ENCODE measurements at regions not wholly inside any gene's neighbourhood (a gene's known extent, or its start where the extent isn't known, plus 50 kb on each side); places are given as distances from the start of the nearest gene placed in this dataset.

GRCh38 chr6:23395381-23395780 lies 730.6 kb upstream of the NRSN1 start:
- H3K4me1 ChIP-seq (ENCODE audit: control insufficient read depth in 4 of 4, insufficient read depth in 4 of 4, low read length in 3 of 4) = no peaks in the 10 kb centered on the region
- no peak overlapping the region for H3K4me3 ChIP-seq (ENCODE audit: low read depth in 1 of 3, low read length in 3 of 3)
- WGBS = 90% methylated on average over 2 of the region's 2 CpGs
- H3K9ac ChIP-seq (ENCODE audit: low read depth in 1 of 2, low read length in 2 of 2) = no peak overlapping the region
- no peaks in the 10 kb centered on the region for H3K27me3 ChIP-seq (ENCODE audit: control insufficient read depth in 4 of 4, insufficient read depth in 4 of 4, low read length in 3 of 4)
- no peak for DNase-seq (ENCODE audit: low spot score)
- H3K27ac ChIP-seq (ENCODE audit: low read depth in 1 of 2, low read length in 2 of 2) = no peak overlapping the region
- H3K36me3 ChIP-seq (ENCODE audit: control insufficient read depth in 4 of 4, insufficient read depth in 3 of 4, low read depth in 1 of 4, low read length in 3 of 4) = no peaks in the 10 kb centered on the region
- TF ChIP-seq HNF4A (conservative IDR thresholded peaks at IDR 0.05) (no peak), HNF4G (IDR thresholded peaks at IDR 0.05) (no peak), ZBTB33 (IDR thresholded peaks at IDR 0.05) (no peak)
- H3K9me3 ChIP-seq (ENCODE audit: control insufficient read depth in 4 of 4, low read length in 3 of 4) = no peaks in the 10 kb centered on the region

GRCh38 chr6:23396949-23397348 lies 729.1 kb upstream of the NRSN1 start:
- Histone ChIP-seq H3K27ac (ENCODE audit: low read depth in 1 of 2, low read length in 2 of 2) (no peak overlapping the region), H3K27me3 (ENCODE audit: control insufficient read depth in 4 of 4, insufficient read depth in 4 of 4, low read length in 3 of 4) (no peaks in the 10 kb centered on the region), H3K9me3 (ENCODE audit: control insufficient read depth in 4 of 4, low read length in 3 of 4) (no peaks in the 10 kb centered on the region), H3K36me3 (ENCODE audit: control insufficient read depth in 4 of 4, insufficient read depth in 3 of 4, low read depth in 1 of 4, low read length in 3 of 4) (no peaks in the 10 kb centered on the region), H3K9ac (ENCODE audit: low read depth in 1 of 2, low read length in 2 of 2) (no peak overlapping the region), H3K4me1 (ENCODE audit: control insufficient read depth in 4 of 4, insufficient read depth in 4 of 4, low read length in 3 of 4) (no peaks in the 10 kb centered on the region), H3K4me3 (ENCODE audit: low read depth in 1 of 3, low read length in 3 of 3) (no peak overlapping the region)
- 92% methylated on average over 3 of the region's 3 CpGs for WGBS
- TF ChIP-seq ZBTB33 (IDR thresholded peaks at IDR 0.05) = no peak
- TF ChIP-seq YY1 (IDR thresholded peaks at IDR 0.05) = no peak
- no peak for TF ChIP-seq RXRA (IDR thresholded peaks at IDR 0.05)
- TF ChIP-seq GABPA (IDR thresholded peaks at IDR 0.05 in 1 of 2, conservative IDR thresholded peaks at IDR 0.05 in 1 of 2) = no peak
- TF ChIP-seq CTCF (IDR thresholded peaks at IDR 0.05; ENCODE audit: low read depth, low read length, missing input control) = no peak
- TF ChIP-seq FOXA2 (IDR thresholded peaks at IDR 0.05) = no peak
- no peak for TF ChIP-seq RAD21 (IDR thresholded peaks at IDR 0.05)
- no peak for TF ChIP-seq HNF4G (IDR thresholded peaks at IDR 0.05)
- no peak for TF ChIP-seq MAX (IDR thresholded peaks at IDR 0.05)
- no peak for TF ChIP-seq HNF4A (conservative IDR thresholded peaks at IDR 0.05)
- TF ChIP-seq ATF3 (IDR thresholded peaks at IDR 0.05) = no peak
- TF ChIP-seq NR2F2 (IDR thresholded peaks at IDR 0.05) = no peak
- no peak for TF ChIP-seq FOXA1 (IDR thresholded peaks at IDR 0.05)
- TF ChIP-seq TAF1 (conservative IDR thresholded peaks at IDR 0.05) = no peak
- DNase-seq (ENCODE audit: low spot score) = no peak
